ENCODE measurements at regions not wholly inside any gene's neighbourhood (a gene's known extent, or its start where the extent isn't known, plus 50 kb on each side); places are given as distances from the start of the nearest gene placed in this dataset.

GRCh38 chr7:110264288-110264687 is 826.6 kb upstream of the LRRN3 start:
- no peak for DNase-seq (ENCODE audit: low spot score in 2 of 2)
- 79 to 88% methylated on average over 5 of the region's 5 CpGs for WGBS, 2 donors
- no peak overlapping the region for H3K4me3 ChIP-seq (ENCODE audit: low read depth, poor library complexity, severe bottlenecking)
- TF ChIP-seq POLR2A (IDR thresholded peaks at IDR 0.05): no peak
- TF ChIP-seq CTCF (IDR thresholded peaks at IDR 0.05): no peak
- intact Hi-C loops (cut with DNase I; ENCODE audit: low total_unique reads): no loop called here

GRCh38 chr7:110281362-110281761 is 809.6 kb upstream of the LRRN3 start:
- intact Hi-C loops (cut with DNase I; ENCODE audit: low total_unique reads): no loop called here
- 65 to 70% methylated on average over 4 of the region's 4 CpGs for WGBS, 2 donors
- no peak for DNase-seq (ENCODE audit: low spot score in 2 of 2)
- TF ChIP-seq POLR2A (IDR thresholded peaks at IDR 0.05) (no peak), CTCF (IDR thresholded peaks at IDR 0.05) (no peak)
- no peak overlapping the region for H3K4me3 ChIP-seq (ENCODE audit: low read depth, poor library complexity, severe bottlenecking)

- TF ChIP-seq POLR2A (IDR thresholded peaks at IDR 0.05): no peak
- TF ChIP-seq CTCF (IDR thresholded peaks at IDR 0.05): no peak
- no peak overlapping the region for H3K4me3 ChIP-seq (ENCODE audit: low read depth, poor library complexity, severe bottlenecking)
- no peak for DNase-seq (ENCODE audit: low spot score in 2 of 2)
- intact Hi-C loops (cut with DNase I; ENCODE audit: low total_unique reads): no loop called here
- WGBS, 2 donors: 39 to 50% methylated on average over 2 of the region's 2 CpGs
Measured at GRCh38 chr7:110283056-110283455, 807.9 kb upstream of the LRRN3 start.

- no peak for DNase-seq (ENCODE audit: low spot score in 2 of 2)
- no peak for TF ChIP-seq POLR2A (IDR thresholded peaks at IDR 0.05)
- TF ChIP-seq CTCF (IDR thresholded peaks at IDR 0.05): no peak
- no peak overlapping the region for H3K4me3 ChIP-seq (ENCODE audit: low read depth, poor library complexity, severe bottlenecking)
- WGBS, 2 donors: 83 to 88% methylated on average over 2 of the region's 2 CpGs
- intact Hi-C loops (cut with DNase I; ENCODE audit: low total_unique reads): no loop called here
Measured at GRCh38 chr7:110291430-110291829, 799.5 kb upstream of the LRRN3 start.

GRCh38 chr7:110296321-110296720 is 794.6 kb upstream of the LRRN3 start:
- intact Hi-C loops (cut with DNase I; ENCODE audit: low total_unique reads): no loop called here
- H3K4me3 ChIP-seq (ENCODE audit: low read depth, poor library complexity, severe bottlenecking): no peak overlapping the region
- TF ChIP-seq CTCF (IDR thresholded peaks at IDR 0.05) (no peak), POLR2A (IDR thresholded peaks at IDR 0.05) (no peak)
- WGBS, 2 donors: 73 to 77% methylated on average over 1 of the region's 1 CpG
- no peak for DNase-seq (ENCODE audit: low spot score in 2 of 2)

- DNase-seq (ENCODE audit: low spot score in 2 of 2): no peak
- TF ChIP-seq CTCF (IDR thresholded peaks at IDR 0.05) (no peak), POLR2A (IDR thresholded peaks at IDR 0.05) (no peak)
- intact Hi-C loops (cut with DNase I; ENCODE audit: low total_unique reads): no loop called here
- H3K4me3 ChIP-seq (ENCODE audit: low read depth, poor library complexity, severe bottlenecking): no peak overlapping the region
- WGBS, 2 donors: 76 to 83% methylated on average over 1 of the region's 1 CpG
Measured at GRCh38 chr7:110307776-110308175, 783.2 kb upstream of the LRRN3 start.

All from lower leg skin (tissue), 4 donors.